Vagina (tissue), 2 donors: ENCODE measurements at regions not wholly inside any gene's neighbourhood (a gene's known extent, or its start where the extent isn't known, plus 50 kb on each side); places are given as distances from the start of the nearest gene placed in this dataset.
A peak's percentile ranks its signal among the peaks of the same experiment; 100 is the strongest.

Experiments used
- DNase-seq, 2 donors: peaks; one replicate each; pipeline ENCODE4 v3.0.0-alpha.2; 2017; ENCODE audit errors: extremely low spot score in 2 of 2
- H3K27ac ChIP-seq: fragments of 200-600 bp; sonication (generic); one replicate; pipeline ENCODE4 v1.5.1; 2019
- H3K27me3 ChIP-seq: fragments of 200-600 bp; sonication (generic); one replicate; pipeline ENCODE4 v1.5.1; 2019
- H3K36me3 ChIP-seq, 2 donors: fragments of 200-600 bp; sonication (generic); one replicate each; pipeline ENCODE4 v1.5.1; 2017 to 2019
- H3K4me1 ChIP-seq: fragments of 200-600 bp; sonication (generic); one replicate; pipeline ENCODE4 v1.5.1; 2019
- H3K4me3 ChIP-seq, 2 donors: fragments of 200-600 bp; sonication (generic); 1 replicate in 1 of 2; 2 replicates in 1 of 2; pipeline ENCODE4 v1.5.1; 2016 to 2019
- H3K9me3 ChIP-seq: fragments of 200-600 bp; sonication (generic); one replicate; pipeline ENCODE4 v1.5.1; 2019
- CTCF ChIP-seq, 3 experiments: fragments of 450-650 bp in 2 of 3; fragments of 200-600 bp in 1 of 3; sonication (generic) in 1 of 3; IDR thresholded peaks; one replicate each; pipeline ENCODE4 v1.5.1; 2017 to 2019; ENCODE audit warnings: antibody characterized with exemption in 3 of 3, mild to moderate bottlenecking in 2 of 3, moderate library complexity in 2 of 3
- POLR2A ChIP-seq, 2 donors: fragments of 450-650 bp; IDR thresholded peaks; one replicate each; pipeline ENCODE4 v1.6.1; 2017; ENCODE audit warnings: antibody characterized with exemption in 2 of 2, mild to moderate bottlenecking in 2 of 2, moderate library complexity in 2 of 2
- POLR2AphosphoS5 ChIP-seq, 2 donors: sonication (generic); formaldehyde crosslinking; IDR thresholded peaks; one replicate each; pipeline ENCODE4 v1.9.0; 2017; ENCODE audit warnings: antibody characterized with exemption in 2 of 2, mild to moderate bottlenecking in 2 of 2, low read depth in 1 of 2; ENCODE audit not compliant: insufficient read depth in 1 of 2
- intact Hi-C: fragments of 100-400 bp; cut with DNase I; formaldehyde crosslinking; loops from one replicate; pipeline ENCODE4 v1.15.1; 2023

GRCh38 chr21:16424331-16424751, 694.6 kb downstream of the USP25 start:
- DNase-seq: no peak
- H3K27me3 ChIP-seq: no peaks in the 10 kb centered on the region
- H3K36me3 ChIP-seq: no peaks in the 10 kb centered on the region
- H3K4me1 ChIP-seq: peaks cover 36% of the 10 kb centered on the region
- intact Hi-C loops: loop anchor here (10.0 kb wide), 2 partner anchors 120 to 340 kb away; no protein-coding TSS in a partner anchor
- peak overlapping the region; percentile 30 to 49 for H3K4me3 ChIP-seq
- no peaks in the 10 kb centered on the region for H3K9me3 ChIP-seq
- TF ChIP-seq POLR2A (IDR thresholded peaks at IDR 0.05): no peak
- TF ChIP-seq CTCF (IDR thresholded peaks at IDR 0.05): no peak
- TF ChIP-seq POLR2AphosphoS5 (IDR thresholded peaks at IDR 0.05; ENCODE audit: insufficient read depth in 1 of 2, low read depth in 1 of 2): no peak
- peak overlapping the region; percentile 85 for H3K27ac ChIP-seq

- no peak for DNase-seq
- no peak overlapping the region for H3K4me3 ChIP-seq
- H3K9me3 ChIP-seq: no peaks in the 10 kb centered on the region
- TF ChIP-seq CTCF (IDR thresholded peaks at IDR 0.05) (no peak), POLR2AphosphoS5 (IDR thresholded peaks at IDR 0.05; ENCODE audit: insufficient read depth in 1 of 2, low read depth in 1 of 2) (no peak), POLR2A (IDR thresholded peaks at IDR 0.05) (no peak)
- H3K4me1 ChIP-seq: peaks cover 36% of the 10 kb centered on the region
- peak overlapping the region; percentile 85 for H3K27ac ChIP-seq
- H3K27me3 ChIP-seq: no peaks in the 10 kb centered on the region
- intact Hi-C loops: loop anchor here (10.0 kb wide), 2 partner anchors 121 to 341 kb away; no protein-coding TSS in a partner anchor
- no peaks in the 10 kb centered on the region for H3K36me3 ChIP-seq
Observed at GRCh38 chr21:16425376-16425775, 695.6 kb downstream of the USP25 start.

GRCh38 chr21:16426936-16427335, 697.2 kb downstream of the USP25 start:
- H3K27ac ChIP-seq: no peak overlapping the region
- intact Hi-C loops: loop anchor here (10.0 kb wide), 2 partner anchors 122 to 342 kb away; no protein-coding TSS in a partner anchor
- TF ChIP-seq CTCF (IDR thresholded peaks at IDR 0.05) (no peak), POLR2A (IDR thresholded peaks at IDR 0.05) (no peak), POLR2AphosphoS5 (IDR thresholded peaks at IDR 0.05; ENCODE audit: insufficient read depth in 1 of 2, low read depth in 1 of 2) (no peak)
- no peaks in the 10 kb centered on the region for H3K9me3 ChIP-seq
- H3K4me1 ChIP-seq: peaks cover 36% of the 10 kb centered on the region
- no peak for DNase-seq
- no peaks in the 10 kb centered on the region for H3K36me3 ChIP-seq
- H3K27me3 ChIP-seq: no peaks in the 10 kb centered on the region
- H3K4me3 ChIP-seq: no peak overlapping the region

- H3K27ac ChIP-seq: peak overlapping the region; percentile 20
- H3K9me3 ChIP-seq: no peaks in the 10 kb centered on the region
- H3K4me3 ChIP-seq: no peak overlapping the region
- no peak for TF ChIP-seq CTCF (IDR thresholded peaks at IDR 0.05)
- no peak for TF ChIP-seq POLR2A (IDR thresholded peaks at IDR 0.05)
- TF ChIP-seq POLR2AphosphoS5 (IDR thresholded peaks at IDR 0.05; ENCODE audit: insufficient read depth in 1 of 2, low read depth in 1 of 2): no peak
- no peak for DNase-seq
- no peaks in the 10 kb centered on the region for H3K36me3 ChIP-seq
- H3K27me3 ChIP-seq: no peaks in the 10 kb centered on the region
- intact Hi-C loops: loop anchor here (10.0 kb wide), 2 partner anchors 123 to 343 kb away; no protein-coding TSS in a partner anchor
- peaks cover 39% of the 10 kb centered on the region for H3K4me1 ChIP-seq
Observed at GRCh38 chr21:16427587-16428087, 697.9 kb downstream of the USP25 start.

GRCh38 chr21:16437586-16437985, 707.8 kb downstream of the USP25 start:
- H3K27me3 ChIP-seq: no peaks in the 10 kb centered on the region
- no peaks in the 10 kb centered on the region for H3K9me3 ChIP-seq
- H3K36me3 ChIP-seq: no peaks in the 10 kb centered on the region
- H3K4me3 ChIP-seq: no peak overlapping the region
- peaks cover 48% of the 10 kb centered on the region for H3K4me1 ChIP-seq
- no peak for TF ChIP-seq POLR2AphosphoS5 (IDR thresholded peaks at IDR 0.05; ENCODE audit: insufficient read depth in 1 of 2, low read depth in 1 of 2)
- TF ChIP-seq CTCF (IDR thresholded peaks at IDR 0.05): no peak
- no peak for TF ChIP-seq POLR2A (IDR thresholded peaks at IDR 0.05)
- DNase-seq: no peak
- intact Hi-C loops: no loop called here
- no peak overlapping the region for H3K27ac ChIP-seq
